ENCODE measurements at regions not wholly inside any gene's neighbourhood (a gene's known extent, or its start where the extent isn't known, plus 50 kb on each side); places are given as distances from the start of the nearest gene placed in this dataset.

- H3K4me3 ChIP-seq (ENCODE audit: low read depth, low read length): no peak overlapping the region
- no peak for TF ChIP-seq CTCF (IDR thresholded peaks at IDR 0.05; ENCODE audit: insufficient read depth, low read length, poor library complexity, severe bottlenecking)
- no peak for DNase-seq (ENCODE audit: low read depth)
Observed at GRCh38 chr2:4844881-4845280, 847.3 kb upstream of the SOX11 start.

DNA sequence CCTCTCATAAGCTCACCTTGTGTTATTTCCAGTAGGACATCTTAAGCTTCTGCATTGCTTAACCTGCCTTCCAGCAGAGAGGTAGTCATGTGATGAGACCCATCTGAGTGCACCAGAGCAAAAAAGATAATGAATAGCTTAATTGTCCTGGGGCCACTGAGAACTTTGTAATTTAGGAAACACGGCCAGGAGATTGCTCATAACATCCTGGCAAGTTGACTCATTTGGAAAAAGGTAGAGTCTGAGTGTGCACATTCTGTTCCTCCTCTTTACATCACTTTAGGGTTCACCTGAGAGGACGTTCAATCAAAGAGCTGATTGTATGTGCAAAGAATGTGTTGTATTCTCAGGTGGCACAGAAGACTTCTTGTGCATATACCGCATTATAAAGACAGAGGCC is 830.2 kb upstream of the SOX11 start:
- TF ChIP-seq CTCF (IDR thresholded peaks at IDR 0.05; ENCODE audit: insufficient read depth, low read length, poor library complexity, severe bottlenecking): no peak
- Histone ChIP-seq H3K36me3 (ENCODE audit: control insufficient read depth, insufficient read depth, low read length) (no peaks in the 10 kb centered on the region), H3K27me3 (ENCODE audit: control insufficient read depth, insufficient read depth, low read length) (no peaks in the 10 kb centered on the region), H3K4me3 (ENCODE audit: low read depth, low read length) (no peak overlapping the region)
- no peak for DNase-seq (ENCODE audit: low read depth)

More at GRCh38 chr2:4844881-4845280, 847.3 kb upstream of the SOX11 start:
- Histone ChIP-seq H3K36me3 (ENCODE audit: control insufficient read depth, insufficient read depth, low read length) (no peaks in the 10 kb centered on the region), H3K27me3 (ENCODE audit: control insufficient read depth, insufficient read depth, low read length) (no peaks in the 10 kb centered on the region)

- no peak for DNase-seq (ENCODE audit: low read depth)
- Histone ChIP-seq H3K4me3 (ENCODE audit: low read depth, low read length) (no peak overlapping the region), H3K36me3 (ENCODE audit: control insufficient read depth, insufficient read depth, low read length) (no peaks in the 10 kb centered on the region), H3K27me3 (ENCODE audit: control insufficient read depth, insufficient read depth, low read length) (no peaks in the 10 kb centered on the region)
- no peak for TF ChIP-seq CTCF (IDR thresholded peaks at IDR 0.05; ENCODE audit: insufficient read depth, low read length, poor library complexity, severe bottlenecking)
Observed at GRCh38 chr2:4866198-4866597, 826.0 kb upstream of the SOX11 start.

GRCh38 chr2:4868466-4868865 is 823.7 kb upstream of the SOX11 start:
- H3K36me3 ChIP-seq (ENCODE audit: control insufficient read depth, insufficient read depth, low read length): no peaks in the 10 kb centered on the region
- no peak overlapping the region for H3K4me3 ChIP-seq (ENCODE audit: low read depth, low read length)
- H3K27me3 ChIP-seq (ENCODE audit: control insufficient read depth, insufficient read depth, low read length): no peaks in the 10 kb centered on the region
- no peak for DNase-seq (ENCODE audit: low read depth)
- no peak for TF ChIP-seq CTCF (IDR thresholded peaks at IDR 0.05; ENCODE audit: insufficient read depth, low read length, poor library complexity, severe bottlenecking)

- Histone ChIP-seq H3K4me3 (ENCODE audit: low read depth, low read length) (no peak overlapping the region), H3K27me3 (ENCODE audit: control insufficient read depth, insufficient read depth, low read length) (no peaks in the 10 kb centered on the region), H3K36me3 (ENCODE audit: control insufficient read depth, insufficient read depth, low read length) (no peaks in the 10 kb centered on the region)
- no peak for TF ChIP-seq CTCF (IDR thresholded peaks at IDR 0.05; ENCODE audit: insufficient read depth, low read length, poor library complexity, severe bottlenecking)
- no peak for DNase-seq (ENCODE audit: low read depth)
Observed at GRCh38 chr2:4869154-4869553, 823.0 kb upstream of the SOX11 start.

- Histone ChIP-seq H3K27me3 (ENCODE audit: control insufficient read depth, insufficient read depth, low read length) (no peaks in the 10 kb centered on the region), H3K4me3 (ENCODE audit: low read depth, low read length) (no peak overlapping the region), H3K36me3 (ENCODE audit: control insufficient read depth, insufficient read depth, low read length) (no peaks in the 10 kb centered on the region)
- no peak for DNase-seq (ENCODE audit: low read depth)
- no peak for TF ChIP-seq CTCF (IDR thresholded peaks at IDR 0.05; ENCODE audit: insufficient read depth, low read length, poor library complexity, severe bottlenecking)
Observed at GRCh38 chr2:4873364-4873763, 818.8 kb upstream of the SOX11 start.
